ENCODE measurements at regions not wholly inside any gene's neighbourhood (a gene's known extent, or its start where the extent isn't known, plus 50 kb on each side); places are given as distances from the start of the nearest gene placed in this dataset.

DNA sequence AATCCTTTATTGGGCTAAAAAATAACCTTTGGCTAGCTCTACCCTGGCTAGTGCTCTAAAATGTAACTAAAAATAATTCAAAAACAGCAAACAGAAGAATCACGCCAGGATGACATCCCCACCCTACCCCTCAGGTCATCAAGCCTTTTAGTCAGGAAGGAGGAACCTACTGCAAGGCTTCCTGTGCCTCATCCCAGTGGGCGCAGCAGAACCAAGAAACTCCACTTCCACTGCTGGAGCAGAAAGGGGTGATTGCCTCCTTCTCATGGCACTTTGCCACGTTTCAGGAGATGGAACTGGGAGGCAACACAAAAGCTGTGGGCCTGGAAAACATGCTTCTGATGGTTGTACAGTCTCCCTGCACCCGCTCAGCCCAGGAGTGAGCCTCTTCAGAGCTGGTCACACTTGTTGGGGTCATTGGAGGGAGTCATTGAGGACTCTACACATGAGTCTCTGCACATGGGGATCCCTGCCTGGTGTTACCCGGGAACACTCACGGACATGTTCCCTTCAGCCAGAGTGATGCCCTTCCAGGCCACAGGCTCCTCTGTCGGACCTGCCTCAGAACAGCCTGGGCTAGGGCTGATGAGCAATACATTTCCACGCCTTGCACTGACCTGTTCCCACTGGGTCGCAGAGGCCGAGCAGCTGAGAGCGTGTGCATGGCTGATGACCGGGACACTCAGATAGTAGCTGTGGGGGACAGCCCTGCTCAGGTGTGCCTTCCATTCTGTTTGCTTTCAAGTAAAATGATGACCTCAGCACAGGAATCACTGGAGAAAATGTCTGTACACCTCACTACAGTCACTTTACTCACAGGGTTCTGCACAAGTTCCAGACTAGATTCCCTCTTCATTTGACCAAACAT is 355.3 kb downstream of the FGFR2 start:
- TF ChIP-seq, protein P1, sequence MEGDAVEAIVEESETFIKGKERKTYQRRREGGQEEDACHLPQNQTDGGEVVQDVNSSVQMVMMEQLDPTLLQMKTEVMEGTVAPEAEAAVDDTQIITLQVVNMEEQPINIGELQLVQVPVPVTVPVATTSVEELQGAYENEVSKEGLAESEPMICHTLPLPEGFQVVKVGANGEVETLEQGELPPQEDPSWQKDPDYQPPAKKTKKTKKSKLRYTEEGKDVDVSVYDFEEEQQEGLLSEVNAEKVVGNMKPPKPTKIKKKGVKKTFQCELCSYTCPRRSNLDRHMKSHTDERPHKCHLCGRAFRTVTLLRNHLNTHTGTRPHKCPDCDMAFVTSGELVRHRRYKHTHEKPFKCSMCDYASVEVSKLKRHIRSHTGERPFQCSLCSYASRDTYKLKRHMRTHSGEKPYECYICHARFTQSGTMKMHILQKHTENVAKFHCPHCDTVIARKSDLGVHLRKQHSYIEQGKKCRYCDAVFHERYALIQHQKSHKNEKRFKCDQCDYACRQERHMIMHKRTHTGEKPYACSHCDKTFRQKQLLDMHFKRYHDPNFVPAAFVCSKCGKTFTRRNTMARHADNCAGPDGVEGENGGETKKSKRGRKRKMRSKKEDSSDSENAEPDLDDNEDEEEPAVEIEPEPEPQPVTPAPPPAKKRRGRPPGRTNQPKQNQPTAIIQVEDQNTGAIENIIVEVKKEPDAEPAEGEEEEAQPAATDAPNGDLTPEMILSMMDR (IDR thresholded peaks at IDR 0.05; ENCODE audit: insufficient read depth, low read depth, low read length), result no peak
- TF ChIP-seq EZH2 (IDR thresholded peaks at IDR 0.05; ENCODE audit: insufficient read depth, low read length), result no peak

Data from astrocyte (in vitro differentiated cells and primary cell).